Stimulated activated CD4-positive, alpha-beta T cell treated with anti-CD3 and anti-CD28 coated beads, TNF-alpha, amount 100 ng/mL, for 24 hours (primary cell): ENCODE measurements at regions not wholly inside any gene's neighbourhood (a gene's known extent, or its start where the extent isn't known, plus 50 kb on each side); places are given as distances from the start of the nearest gene placed in this dataset.
"Not testable (repeated sequence)": the region's sequence is repeated elsewhere in the genome, so short reads cannot be mapped to it uniquely, and the experiment has no call there.

Experiments used
- DNase-seq, 3 experiments: peaks; one replicate each; pipeline ENCODE4 v3.0.0-alpha.2; 2020; ENCODE audit warnings: low read depth in 3 of 3

DNA sequence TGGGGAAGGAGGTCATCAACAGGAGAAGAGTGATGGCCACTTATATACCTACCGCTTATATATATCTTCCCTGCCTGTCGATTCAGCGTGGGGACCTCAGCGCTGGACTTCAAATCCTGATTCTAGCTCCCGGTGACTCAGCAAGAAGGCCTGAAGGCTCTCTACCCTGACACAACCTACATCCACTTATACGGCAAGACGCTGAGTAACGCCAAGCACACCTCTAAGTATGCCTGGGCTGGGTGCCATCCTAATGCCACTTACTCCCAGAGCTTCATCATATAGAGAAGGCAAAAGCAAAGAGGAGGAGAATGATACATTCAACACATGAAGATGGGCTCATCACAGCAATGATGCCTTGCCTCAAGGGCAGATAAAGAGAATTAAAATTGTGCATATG lies 198.3 kb downstream of the CHIC2 start:
- DNase-seq, result no peak

DNA sequence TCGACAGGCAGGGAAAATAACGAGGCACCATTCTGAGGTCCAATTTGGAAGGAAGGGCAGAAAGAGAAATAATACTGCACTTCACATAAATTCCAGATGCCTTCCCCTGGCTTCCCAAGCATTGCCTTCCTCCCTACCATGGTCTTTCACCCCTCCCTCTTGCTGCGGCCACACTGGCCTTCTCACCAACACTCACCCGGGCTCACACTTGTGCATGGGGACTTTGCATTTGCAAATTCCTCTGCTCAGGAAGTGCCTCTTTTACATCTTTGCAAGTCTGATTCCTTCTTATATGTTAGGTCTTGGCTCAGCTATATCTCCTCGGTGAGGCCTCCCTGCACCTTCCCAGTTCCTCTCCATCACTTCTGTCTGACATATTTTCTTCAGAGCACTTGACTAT lies 199.4 kb downstream of the CHIC2 start:
- DNase-seq, result no peak

DNA sequence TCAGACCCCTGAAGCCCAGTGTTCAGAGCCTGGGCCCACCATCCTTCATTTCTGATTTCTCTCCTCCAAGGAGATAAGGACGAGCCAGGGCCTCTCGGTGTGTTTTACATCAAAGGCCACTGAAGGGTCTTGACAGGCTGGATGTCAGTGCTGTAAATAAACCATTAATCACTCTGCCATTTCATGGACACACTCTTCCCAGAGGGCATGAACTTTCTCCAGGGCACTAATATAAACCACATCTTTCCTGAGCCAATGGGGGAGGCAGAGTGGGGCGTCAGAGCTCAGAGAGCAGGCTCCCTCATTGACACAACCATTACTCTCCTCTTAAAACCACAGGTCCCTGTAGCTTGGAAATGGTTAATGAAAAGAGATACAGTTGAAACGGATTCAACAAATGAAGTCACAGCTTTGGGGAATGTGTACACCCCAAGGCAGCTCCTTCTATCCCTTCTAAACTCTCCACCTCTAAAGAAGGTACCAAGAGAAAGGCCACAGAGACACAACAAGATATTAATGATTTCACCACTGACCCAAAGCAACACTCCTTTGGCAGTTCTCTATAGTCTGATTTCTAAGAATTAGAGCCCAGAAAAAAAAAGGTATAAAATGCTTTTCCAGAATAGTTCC lies 200.6 kb downstream of the CHIC2 start:
- no peak for DNase-seq

DNA sequence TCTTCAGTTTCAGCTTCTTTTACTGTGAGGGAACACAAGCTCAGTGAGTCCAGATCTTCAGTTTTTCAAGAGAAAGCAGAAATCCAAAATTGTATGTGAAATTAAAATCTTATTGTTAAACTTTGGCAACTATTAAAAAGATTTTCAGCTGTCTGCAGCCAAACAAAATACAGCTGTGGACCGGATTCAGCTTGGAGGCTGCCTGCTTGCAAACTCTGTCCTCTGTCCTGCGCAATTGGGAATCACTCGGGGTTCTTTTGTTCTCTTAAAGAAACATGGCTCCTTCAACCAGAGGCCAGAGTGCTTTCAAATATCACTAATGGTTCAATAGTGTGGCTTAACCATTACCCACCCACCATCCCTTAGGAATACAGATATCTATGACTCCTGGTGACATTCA lies 201.2 kb downstream of the CHIC2 start:
- no peak for DNase-seq

DNA sequence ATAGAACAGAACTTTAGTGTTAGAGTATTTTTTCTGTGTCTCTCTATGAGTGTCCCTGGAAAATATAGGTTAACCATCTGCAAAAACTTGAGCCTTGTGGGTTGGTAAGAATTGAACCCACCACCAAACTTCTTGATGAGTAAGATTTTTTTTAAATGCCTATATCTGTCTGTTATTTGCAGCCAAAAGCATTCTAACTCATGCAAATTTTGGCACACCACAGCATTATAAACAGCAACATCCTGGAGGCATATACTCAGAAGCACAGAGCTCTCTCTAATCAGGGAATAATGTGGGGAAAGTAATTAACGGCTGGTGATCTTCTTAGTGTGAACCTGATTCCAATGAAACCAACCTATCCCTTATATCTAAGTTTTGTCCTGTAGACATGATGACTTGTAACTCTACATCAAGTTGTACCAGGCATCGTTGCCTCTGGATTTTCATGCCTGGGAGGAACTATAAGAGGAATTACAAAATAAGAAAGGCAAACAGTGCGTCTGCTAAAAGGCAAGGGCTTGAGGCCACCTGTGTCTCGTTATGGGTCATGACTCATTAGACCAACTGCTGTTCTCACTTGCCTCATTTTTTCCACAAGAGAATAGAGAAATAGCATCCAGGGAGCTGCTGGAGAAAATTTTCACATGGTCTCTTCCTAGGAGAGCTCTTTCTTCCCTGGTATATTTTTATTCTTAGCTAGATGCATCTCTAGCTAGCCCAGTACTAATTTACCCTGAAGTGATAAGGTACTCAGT lies 202.4 kb downstream of the CHIC2 start:
- DNase-seq, result no peak

DNA sequence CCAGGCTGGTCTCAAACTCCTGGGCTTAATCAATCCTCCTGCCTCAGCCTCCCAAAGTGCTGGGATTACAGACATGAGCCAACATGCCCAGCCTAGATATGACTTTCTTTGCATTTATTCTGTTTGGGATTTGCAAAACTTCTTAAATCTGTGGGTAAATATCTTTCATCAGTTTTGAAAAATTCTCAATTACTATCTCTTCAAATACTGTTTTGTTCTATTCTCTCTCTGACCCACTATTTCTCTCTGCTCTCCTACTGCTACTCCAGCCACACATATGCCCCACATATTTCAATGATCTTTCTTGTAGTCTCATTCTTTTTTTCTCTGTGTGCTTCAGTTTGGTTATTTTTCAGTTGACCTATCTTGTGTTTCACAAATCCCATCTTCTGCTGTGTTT lies 205.1 kb downstream of the CHIC2 start:
- DNase-seq, result no peak

DNA sequence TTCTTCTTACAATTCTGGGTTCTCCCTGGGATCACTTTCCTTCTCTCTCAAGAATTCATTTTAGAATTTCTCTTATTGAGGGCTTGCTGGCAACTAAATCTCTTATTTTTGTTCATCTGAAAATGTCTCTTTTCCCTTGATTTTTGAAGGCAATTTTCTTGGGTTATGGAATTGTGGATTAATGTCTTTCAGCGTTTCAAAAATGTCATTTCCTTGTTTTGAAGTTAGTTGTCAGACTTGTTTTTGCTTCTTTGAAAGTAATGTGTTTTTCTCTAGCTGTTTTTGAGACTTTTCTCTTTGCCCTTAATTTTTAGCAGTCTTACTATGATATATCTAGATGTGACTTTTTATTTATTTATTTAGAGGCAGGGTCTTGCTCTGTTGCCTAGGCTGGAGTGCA lies 205.7 kb downstream of the CHIC2 start:
- DNase-seq, result no peak

DNA sequence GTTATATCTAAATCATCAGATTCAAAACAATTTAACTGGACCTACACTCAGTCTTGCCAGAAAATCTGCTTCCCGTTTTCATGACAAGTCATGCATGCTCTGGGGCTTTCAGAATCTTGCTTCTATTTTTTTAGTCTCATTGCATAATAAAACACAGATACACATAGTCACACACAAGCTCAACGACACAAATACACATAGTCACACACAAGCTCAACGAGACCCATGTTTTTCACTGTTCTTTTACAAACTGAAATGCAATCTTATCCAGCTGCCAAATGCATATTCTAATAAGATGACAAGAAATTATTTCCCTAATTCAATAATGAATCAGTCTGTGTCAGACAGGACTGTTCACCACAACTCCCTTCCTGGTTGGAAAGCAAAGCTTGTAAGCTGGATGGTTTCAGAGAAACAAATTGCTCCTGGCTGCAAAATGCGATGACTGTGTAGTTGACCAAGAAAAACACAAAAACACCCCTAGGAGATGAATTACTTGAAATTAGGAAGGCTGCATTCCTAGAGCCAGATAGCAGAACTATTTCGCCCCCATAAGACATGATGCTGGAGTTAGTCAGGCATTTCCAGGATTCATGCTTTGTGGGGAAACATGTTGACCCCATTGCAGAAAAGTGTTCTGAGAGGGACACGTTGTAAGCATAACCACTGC lies 208.7 kb downstream of the CHIC2 start:
- no peak for DNase-seq

DNA sequence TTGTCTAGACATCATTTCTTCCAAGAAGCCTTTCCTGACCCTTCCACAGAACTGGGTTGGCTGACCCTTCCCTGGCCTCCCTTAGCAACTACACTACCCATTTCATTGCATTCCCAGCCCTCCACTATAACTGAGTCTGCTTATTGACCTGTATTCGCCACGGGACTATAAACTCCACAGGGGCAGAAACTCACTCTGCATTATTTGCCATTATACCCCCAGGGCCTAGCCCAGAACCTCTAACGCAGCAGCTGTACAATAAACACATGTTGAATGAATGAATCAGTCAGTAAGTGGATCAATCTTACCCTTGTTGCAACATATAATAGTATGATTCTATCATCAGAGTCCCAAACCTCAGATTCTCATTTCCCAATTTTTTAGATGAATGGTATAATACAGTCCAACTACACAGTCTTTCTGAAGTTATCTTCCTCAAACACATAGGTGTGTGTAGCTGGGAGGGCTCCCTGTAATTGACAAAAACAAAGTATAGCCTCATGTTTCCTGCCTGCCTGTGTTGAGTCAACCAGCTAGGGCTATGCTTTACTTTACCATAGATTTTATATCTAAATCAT lies 209.3 kb downstream of the CHIC2 start:
- no peak for DNase-seq

DNA sequence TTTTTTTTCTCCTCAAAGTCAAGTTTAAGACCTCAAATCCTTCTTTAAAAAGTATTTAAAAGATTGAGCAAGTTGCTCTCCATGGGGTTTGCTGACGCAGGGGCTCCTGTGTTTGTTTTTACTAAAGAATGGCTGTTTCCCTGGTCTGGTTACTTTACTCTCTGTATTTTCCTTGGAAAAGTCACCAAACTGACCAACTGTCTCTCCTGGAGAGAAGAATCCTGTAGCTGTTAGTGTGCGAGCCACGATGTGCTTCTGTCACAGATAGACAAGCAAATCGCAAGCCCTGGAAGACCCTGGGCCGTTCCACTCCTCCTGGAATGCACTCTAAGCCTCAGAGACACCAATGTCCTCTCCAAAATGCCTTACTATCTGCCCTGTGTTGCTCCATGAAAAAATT lies 212.1 kb downstream of the CHIC2 start:
- no peak for DNase-seq

DNA sequence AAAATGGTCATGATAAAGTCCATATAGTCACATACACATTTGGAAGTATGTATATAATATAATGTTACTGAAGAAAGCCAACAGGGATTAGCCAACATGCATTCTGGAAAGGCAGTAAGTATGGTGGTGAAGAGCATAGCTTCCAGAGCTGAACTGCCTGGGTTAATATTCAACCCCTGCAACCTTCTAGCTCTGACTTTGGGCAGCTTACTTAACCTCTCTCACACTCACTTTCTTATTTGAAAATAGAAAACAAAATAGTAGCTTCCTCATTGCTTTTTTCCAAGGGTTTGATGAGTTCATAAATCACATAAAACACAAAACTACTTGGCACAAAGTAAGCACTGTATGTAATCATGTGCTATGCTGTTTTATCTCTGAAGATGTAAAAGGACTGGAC lies 216.4 kb downstream of the CHIC2 start:
- no peak for DNase-seq

DNA sequence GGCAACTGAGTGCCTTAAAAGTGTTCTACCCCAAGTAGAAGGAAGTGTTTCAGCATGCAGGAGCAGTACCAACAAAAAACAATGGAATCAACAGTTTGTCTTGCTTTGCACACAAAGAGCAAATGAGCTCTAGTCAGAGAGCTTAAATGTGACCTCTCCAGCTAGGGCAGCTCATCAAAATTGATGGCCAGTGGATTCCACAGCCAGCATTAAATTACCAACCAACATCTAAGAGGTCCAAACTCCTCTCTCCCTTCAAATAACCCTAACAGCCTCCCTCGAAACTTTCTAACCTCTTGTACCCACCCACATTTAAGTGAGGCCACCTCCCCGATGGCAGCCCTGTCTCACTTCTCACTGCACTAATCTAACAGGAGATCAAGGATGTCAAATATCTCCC lies 219.9 kb downstream of the CHIC2 start:
- no peak for DNase-seq

DNA sequence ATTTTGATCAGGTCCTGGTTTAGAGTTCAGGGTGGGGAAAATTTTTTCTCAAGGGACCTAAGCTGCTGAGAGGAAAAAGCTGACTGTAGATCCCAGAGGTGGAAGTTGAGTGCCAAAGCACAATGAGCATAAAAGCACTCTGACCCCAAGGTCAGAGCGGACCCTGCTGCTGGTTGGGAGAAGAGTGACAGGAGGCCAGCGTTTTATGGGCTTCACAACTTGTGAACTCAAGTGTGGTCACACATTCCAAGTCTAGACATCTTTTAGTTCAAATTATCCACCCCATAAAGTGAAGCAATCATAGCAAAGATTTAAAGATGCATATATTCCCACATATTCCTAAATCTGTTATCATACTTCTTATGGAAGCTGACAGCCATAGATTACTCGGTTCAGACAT lies 220.3 kb downstream of the CHIC2 start:
- no peak for DNase-seq

DNA sequence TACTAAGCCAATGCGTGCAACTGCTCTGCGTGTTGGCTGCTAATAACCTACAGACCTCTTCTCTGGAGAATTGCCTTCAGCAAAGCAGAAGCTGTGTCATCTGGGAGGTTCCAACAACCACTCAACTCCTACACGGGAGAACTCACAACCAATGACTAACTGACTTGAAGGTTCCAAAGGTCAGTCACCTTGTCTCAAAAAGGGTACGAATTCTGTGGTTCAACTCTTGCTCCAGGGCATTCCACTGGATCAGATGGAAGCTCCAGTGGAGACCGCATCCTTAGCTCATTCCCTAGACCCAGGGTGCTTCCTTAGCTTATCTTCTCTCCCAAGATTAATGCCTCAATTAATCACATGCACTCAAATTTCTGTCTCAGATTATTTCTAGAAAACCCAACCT lies 222.7 kb downstream of the CHIC2 start:
- DNase-seq, result no peak

DNA sequence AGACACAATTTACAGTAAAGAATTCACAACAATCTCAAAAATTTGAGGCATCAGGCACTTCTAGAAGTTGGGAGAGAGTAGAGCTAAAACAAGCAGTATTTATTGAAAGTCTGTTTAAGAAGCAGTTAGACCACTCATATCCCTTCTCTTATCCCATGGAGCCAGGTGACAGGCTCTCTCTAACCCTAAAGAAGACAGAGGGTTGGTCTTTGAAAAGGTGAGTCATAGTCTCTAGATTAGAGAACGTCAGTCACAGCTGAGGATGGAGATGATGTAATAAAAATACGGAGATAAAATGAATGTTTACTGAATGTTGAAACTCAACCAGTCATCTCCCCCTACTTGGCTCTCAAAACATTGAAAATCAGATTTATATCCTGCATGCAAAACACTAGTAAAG lies 223.8 kb downstream of the CHIC2 start:
- no peak for DNase-seq

DNA sequence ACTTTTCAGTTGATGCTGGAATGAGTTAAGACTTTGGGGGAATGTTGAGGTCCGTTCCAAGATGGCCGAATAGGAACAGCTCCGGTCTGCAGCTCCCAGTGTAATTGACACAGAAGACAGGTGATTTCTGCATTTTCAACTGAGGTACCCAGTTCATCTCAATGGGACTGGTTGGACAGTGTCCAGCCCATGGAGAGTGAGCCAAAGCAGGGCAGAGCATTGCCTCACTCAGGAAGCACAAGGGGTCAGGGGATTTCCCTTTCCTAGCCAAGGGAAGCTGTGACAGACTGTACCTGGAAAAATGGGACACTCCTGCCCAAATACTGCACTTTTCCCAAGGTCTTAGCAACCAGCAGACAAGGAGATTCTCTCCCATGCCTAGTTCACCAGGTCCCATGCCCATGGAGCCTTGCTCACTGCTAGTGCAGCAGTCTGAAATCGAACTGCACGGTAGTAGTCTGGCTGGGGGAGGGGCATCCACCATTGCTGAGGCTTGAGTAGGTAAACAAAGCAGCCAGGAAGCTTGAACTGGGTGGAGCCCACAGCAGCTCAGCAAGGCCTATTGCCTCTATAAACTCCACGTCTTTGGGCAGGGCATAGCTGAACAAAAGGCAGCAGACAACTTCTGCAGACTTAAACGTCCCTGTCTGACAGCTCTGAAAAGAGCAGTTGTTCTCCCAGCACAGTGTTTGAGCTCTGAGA lies 231.0 kb downstream of the CHIC2 start:
- DNase-seq, result not testable (repeated sequence)

DNA sequence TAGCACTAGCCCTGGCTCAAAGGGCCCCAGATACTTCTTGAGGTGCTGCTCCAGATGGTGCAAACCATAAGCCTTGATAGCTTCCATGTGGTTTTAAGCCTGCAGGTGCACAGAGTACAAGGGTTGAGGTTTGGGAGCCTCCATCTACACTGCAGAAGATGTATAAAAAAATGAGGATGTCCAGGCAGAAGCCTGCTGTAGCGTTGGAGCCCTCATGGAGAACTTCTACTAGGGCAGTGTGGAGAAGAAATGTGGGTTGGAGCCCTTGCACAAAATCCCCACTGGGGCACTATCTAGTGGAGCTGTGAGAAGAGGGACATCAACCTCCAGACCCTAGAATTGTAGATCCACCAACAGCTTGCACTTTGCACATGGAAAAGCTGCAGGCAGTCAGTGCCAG lies 231.9 kb downstream of the CHIC2 start:
- no peak for DNase-seq

DNA sequence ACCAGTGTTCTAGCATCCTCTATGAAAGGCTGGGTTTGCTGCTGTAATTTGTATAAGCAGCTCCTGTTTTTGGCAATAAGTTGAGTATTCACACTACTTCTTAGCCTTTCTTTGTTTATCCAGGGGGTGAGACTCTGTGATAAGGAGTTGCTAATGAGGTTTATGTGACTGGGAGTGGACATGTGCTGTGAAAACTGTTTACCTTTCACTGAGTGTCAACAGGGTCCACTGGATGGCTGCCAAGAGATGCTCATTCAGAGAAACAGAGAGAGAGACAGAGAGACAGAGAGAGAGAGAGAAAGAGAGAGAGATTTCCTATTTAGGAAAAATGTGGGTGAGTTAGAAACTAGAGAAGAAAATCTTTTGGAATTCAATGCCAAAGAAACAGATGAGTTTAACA lies 233.9 kb downstream of the CHIC2 start:
- no peak for DNase-seq

DNA sequence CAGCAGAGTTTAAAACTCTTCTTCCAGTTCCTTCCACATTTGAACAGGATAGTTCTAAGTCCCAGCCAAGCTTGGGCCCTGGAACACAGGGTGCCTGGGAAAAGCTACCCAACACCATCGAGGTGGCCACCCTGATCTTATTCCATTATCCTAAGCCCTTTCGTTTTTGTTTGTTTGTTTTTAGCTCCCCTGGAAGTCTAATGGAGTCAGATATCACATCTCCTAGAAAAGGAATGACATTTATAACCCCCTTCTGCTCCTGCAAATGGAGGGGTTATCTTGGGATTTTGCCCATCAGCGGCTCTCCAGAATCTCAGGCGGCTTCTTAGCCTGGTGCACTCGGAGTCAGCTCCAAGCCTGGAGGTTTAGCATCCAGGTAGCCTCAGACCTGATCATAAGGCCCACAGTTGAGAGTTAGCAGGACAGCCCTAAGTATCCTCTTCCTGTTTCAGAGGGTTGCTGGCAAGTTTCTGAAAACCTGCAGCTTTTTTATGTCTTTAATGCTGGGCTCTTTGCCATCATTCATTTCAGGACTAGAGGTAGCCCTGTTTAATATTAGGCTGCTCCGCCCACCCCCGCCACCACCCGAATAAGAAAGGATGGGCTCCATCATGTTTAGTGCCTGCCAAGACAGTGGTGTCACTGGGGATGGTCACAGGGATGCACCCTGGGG lies 230.0 kb upstream of the LNX1 start:
- no peak for DNase-seq

DNA sequence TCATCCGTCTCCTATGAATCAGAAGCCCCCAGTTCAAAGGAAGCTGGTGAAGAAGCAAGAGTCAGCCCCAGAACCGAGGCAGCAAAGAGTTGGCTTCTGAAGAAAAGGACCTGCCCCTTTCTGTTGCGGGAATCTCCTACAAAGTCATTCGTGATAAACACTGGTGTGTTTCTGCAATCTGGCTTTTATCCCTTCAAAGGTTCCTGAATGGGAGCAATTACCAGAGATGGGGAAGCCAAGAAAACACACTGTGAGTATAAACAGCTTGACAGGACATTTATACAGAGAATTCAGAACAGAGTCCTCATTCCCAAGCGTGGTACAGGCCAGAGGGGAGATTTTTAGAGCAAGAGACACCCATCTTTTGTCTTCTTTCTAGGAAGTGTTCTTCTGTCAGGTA lies 226.8 kb upstream of the LNX1 start:
- no peak for DNase-seq

DNA sequence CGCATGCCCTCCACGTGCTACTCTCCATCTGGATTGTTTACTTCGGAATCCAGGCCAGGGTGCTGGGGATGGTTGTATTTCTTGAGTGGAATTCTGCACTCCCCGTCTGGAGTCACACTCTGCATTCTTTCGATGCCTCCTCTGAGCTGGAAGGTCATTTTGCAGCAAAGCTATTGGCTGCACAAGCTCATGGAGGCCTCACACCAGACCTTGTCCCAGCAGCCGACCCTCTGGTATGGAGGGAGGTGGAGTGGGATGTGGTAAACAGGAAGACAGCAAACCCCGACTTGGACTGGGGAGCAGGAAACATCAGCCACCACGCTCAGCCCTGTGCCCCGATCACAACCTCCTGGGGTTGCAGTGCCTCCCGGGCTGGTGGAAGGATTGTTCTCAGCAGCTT lies 225.3 kb upstream of the LNX1 start:
- no peak for DNase-seq

DNA sequence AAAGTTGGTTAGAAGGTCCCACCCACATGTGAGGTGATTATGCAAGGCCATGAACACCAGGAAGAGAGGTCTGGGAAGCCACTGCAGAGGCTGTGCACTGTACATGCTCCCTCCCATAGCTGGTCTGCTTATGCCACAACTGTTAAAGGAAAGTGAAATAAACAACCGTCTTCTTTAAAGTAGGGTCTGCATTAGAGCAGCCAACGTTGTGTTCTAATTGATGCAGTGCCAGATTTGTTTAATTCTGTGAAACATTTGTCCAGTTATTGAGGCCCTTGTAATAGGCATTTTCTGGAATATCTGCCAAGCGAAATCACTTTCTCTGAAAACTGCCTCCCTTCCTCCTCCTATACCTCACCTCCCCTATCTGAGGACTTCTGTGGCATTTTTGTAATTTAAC lies 224.0 kb upstream of the LNX1 start:
- DNase-seq, result no peak
